Progenitor cell of endocrine pancreas (in vitro differentiated cells): ENCODE measurements at regions not wholly inside any gene's neighbourhood (a gene's known extent, or its start where the extent isn't known, plus 50 kb on each side); places are given as distances from the start of the nearest gene placed in this dataset.

Experiments
- DNase-seq: peaks from one replicate; pipeline ENCODE4 v3.0.0; 2021; ENCODE audit warnings: low spot score; ENCODE audit not compliant: unreplicated experiment
- H3K27ac Mint-ChIP-seq: 2 replicates; pipeline ENCODE4 v1.8.0; 2021; ENCODE audit warnings: mild to moderate bottlenecking, moderate library complexity, mixed read lengths
- H3K27me3 Mint-ChIP-seq: 2 replicates; pipeline ENCODE4 v1.8.0; 2021; ENCODE audit warnings: mixed read lengths
- H3K36me3 Mint-ChIP-seq: 2 replicates; pipeline ENCODE4 v1.8.0; 2022; ENCODE audit warnings: mixed read lengths; ENCODE audit not compliant: insufficient read depth
- H3K4me1 Mint-ChIP-seq: 2 replicates; pipeline ENCODE4 v1.8.0; 2021; ENCODE audit warnings: low read depth, mixed read lengths
- H3K4me3 Mint-ChIP-seq: 2 replicates; pipeline ENCODE4 v1.8.0; 2021; ENCODE audit warnings: low read depth, mild to moderate bottlenecking, moderate library complexity, mixed read lengths
- H3K9me3 Mint-ChIP-seq: 2 replicates; pipeline ENCODE4 v1.8.0; 2021; ENCODE audit warnings: low read depth, mixed read lengths
- TF ChIP-seq, protein P1 (sequence below): fragments of 200-600 bp; sonication (generic); IDR thresholded peaks from one replicate; pipeline ENCODE4 v1.5.0; 2021; ENCODE audit warnings: antibody characterized with exemption, mild to moderate bottlenecking; ENCODE audit not compliant: unreplicated experiment

DNA sequence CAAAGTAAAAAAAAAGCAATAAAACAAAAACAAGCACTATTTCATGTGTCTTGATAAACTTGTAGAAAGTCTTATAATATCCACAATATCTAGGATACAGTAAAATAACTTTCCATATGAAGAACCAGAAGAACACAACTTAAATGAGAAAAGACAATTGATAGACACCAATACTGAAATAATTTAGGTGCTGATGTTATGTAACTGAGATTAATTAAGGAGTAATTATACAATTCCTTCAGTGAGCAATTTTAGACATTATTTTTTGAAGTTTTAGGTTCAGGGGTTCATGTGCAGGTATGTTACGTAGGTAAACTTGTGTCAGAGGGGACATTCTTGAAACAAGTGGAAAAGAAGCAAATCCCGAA lies 88.3 kb upstream of the VPREB1 start:
- TF ChIP-seq, protein P1, sequence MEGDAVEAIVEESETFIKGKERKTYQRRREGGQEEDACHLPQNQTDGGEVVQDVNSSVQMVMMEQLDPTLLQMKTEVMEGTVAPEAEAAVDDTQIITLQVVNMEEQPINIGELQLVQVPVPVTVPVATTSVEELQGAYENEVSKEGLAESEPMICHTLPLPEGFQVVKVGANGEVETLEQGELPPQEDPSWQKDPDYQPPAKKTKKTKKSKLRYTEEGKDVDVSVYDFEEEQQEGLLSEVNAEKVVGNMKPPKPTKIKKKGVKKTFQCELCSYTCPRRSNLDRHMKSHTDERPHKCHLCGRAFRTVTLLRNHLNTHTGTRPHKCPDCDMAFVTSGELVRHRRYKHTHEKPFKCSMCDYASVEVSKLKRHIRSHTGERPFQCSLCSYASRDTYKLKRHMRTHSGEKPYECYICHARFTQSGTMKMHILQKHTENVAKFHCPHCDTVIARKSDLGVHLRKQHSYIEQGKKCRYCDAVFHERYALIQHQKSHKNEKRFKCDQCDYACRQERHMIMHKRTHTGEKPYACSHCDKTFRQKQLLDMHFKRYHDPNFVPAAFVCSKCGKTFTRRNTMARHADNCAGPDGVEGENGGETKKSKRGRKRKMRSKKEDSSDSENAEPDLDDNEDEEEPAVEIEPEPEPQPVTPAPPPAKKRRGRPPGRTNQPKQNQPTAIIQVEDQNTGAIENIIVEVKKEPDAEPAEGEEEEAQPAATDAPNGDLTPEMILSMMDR, result no peak
- DNase-seq, result no peak
- H3K4me3 Mint-ChIP-seq, result no peak overlapping the region
- H3K27me3 Mint-ChIP-seq, result peaks cover 58% of the 10 kb centered on the region
- H3K27ac Mint-ChIP-seq, result no peak overlapping the region
- H3K4me1 Mint-ChIP-seq, result peaks cover 5% of the 10 kb centered on the region
- no peaks in the 10 kb centered on the region for H3K36me3 Mint-ChIP-seq
- no peaks in the 10 kb centered on the region for H3K9me3 Mint-ChIP-seq

DNA sequence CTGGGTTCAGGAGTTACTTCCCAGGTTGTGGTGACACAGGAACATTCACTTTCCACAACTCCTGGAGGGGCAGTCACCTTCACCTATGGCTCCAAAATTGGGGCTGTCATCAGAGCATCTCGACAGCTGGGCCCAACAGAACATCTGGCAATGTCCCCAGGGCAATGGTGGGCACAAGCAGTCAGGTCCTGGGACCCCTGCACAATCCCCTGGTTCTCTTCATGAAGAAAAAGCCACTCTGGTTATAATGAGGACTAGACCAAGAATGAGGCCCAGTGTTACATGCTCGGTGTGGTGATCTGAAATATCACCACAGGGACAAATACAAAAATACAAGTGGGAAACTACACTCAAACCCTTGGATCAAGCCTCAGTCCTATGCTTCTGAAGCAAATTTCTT lies 89.0 kb upstream of the VPREB1 start:
- peaks cover 5% of the 10 kb centered on the region for H3K4me1 Mint-ChIP-seq
- H3K9me3 Mint-ChIP-seq, result no peaks in the 10 kb centered on the region
- H3K4me3 Mint-ChIP-seq, result no peak overlapping the region
- TF ChIP-seq, protein P1, result no peak
- no peaks in the 10 kb centered on the region for H3K36me3 Mint-ChIP-seq
- no peak for DNase-seq
- no peak overlapping the region for H3K27ac Mint-ChIP-seq
- peaks cover 61% of the 10 kb centered on the region for H3K27me3 Mint-ChIP-seq

DNA sequence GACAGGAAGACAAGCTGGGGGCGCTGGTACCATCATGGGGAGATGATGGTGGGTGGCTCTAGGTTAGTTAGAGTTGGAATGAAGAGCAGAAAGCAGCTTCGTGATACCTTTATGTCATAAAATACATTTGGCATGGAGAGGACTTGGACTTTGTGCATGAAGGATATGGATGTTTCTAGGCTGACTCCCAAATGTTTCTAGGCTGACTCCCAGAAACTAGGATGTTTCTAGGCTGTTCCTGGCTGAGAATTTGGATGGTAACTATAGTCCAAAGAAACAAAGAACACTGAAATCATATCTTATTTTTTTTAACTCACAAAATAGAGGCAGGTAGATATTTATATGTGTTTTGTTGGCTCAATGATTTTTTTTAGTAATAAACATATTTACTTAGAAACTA lies 89.4 kb upstream of the VPREB1 start:
- TF ChIP-seq, protein P1, result no peak
- no peak for DNase-seq
- Mint-ChIP-seq H3K4me3 (no peak overlapping the region), H3K4me1 (peaks cover 5% of the 10 kb centered on the region), H3K27me3 (peaks cover 66% of the 10 kb centered on the region), H3K9me3 (no peaks in the 10 kb centered on the region), H3K36me3 (no peaks in the 10 kb centered on the region), H3K27ac (no peak overlapping the region)

DNA sequence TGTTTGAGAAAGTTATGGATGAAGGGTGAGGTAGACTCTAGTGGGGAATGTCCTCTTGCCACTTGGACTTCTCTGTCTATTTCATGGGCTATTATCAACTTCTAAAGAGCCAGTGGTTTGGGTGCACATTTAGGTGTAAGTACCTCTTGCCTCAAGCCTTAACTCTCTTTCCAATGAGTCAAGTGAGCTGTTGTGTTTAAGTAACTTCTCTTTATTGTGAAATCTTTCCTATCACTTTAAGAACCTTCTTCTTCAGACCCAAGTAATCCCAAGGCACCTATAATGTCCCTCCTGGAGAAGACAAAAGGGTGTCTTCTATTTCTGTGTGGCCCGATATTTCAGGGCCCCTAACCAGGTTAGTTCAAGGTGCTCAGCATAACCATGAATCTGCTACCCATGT lies 90.5 kb upstream of the VPREB1 start:
- Mint-ChIP-seq H3K4me1 (peaks cover 10% of the 10 kb centered on the region), H3K27ac (no peak overlapping the region), H3K36me3 (no peaks in the 10 kb centered on the region), H3K27me3 (peaks cover 67% of the 10 kb centered on the region), H3K9me3 (no peaks in the 10 kb centered on the region), H3K4me3 (no peak overlapping the region)
- TF ChIP-seq, protein P1, result no peak
- no peak for DNase-seq

DNA sequence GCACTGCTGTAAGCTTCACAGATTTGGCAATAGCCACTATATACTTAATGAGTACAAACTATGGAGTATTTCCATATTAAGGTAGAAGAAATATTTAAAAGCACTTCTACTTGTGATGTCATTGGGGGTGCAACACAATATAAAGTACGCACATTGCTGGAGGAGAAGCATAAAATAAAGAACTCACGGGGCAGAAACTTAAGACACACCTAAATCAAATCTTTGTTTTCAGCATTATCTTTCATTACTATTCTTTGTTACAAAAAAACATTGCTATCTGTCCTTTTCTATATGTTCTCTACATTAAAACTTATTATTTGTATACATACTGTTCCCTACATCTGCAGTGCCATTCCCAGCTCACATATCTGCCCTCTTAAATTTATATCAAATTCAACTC lies 93.3 kb upstream of the VPREB1 start:
- no peaks in the 10 kb centered on the region for H3K9me3 Mint-ChIP-seq
- peaks cover 80% of the 10 kb centered on the region for H3K27me3 Mint-ChIP-seq
- DNase-seq, result no peak

More for the DNA sequence above, 93.3 kb upstream of the VPREB1 start:
- Mint-ChIP-seq H3K36me3 (no peaks in the 10 kb centered on the region), H3K4me3 (no peak overlapping the region), H3K4me1 (peaks cover 17% of the 10 kb centered on the region), H3K27ac (no peak overlapping the region)
- TF ChIP-seq, protein P1, result no peak
